ENCODE measurements at regions not wholly inside any gene's neighbourhood (a gene's known extent, or its start where the extent isn't known, plus 50 kb on each side); places are given as distances from the start of the nearest gene placed in this dataset.

- Histone ChIP-seq H3K4me2 (ENCODE audit: control insufficient read depth, extremely low read depth, insufficient read depth, low read depth, low read length) (no peak overlapping the region), H3K9ac (ENCODE audit: control insufficient read depth, extremely low read depth, insufficient read depth, low read length) (no peak overlapping the region), H4K20me1 (ENCODE audit: control insufficient read depth, extremely low read depth, insufficient read depth, low read length) (no peaks in the 10 kb centered on the region), H3K4me3 (ENCODE audit: control insufficient read depth in 2 of 3, extremely low read depth in 1 of 3, insufficient read depth in 2 of 3, low read depth in 1 of 3, low read length in 3 of 3) (no peak overlapping the region), H2AFZ (ENCODE audit: control insufficient read depth, low read length) (no peak overlapping the region), H3K9me1 (ENCODE audit: control insufficient read depth, extremely low read depth, insufficient read depth, low read length) (no peaks in the 10 kb centered on the region), H3K4me1 (ENCODE audit: control insufficient read depth, extremely low read depth, insufficient read depth, low read length) (no peaks in the 10 kb centered on the region), H3K27me3 (ENCODE audit: control insufficient read depth, extremely low read depth, insufficient read depth, low read length) (no peaks in the 10 kb centered on the region), H3K36me3 (ENCODE audit: control insufficient read depth in 2 of 2, extremely low read depth in 1 of 2, insufficient read depth in 2 of 2, low read length in 2 of 2) (no peaks in the 10 kb centered on the region), H3K27ac (ENCODE audit: control insufficient read depth, insufficient read depth, low read length) (no peak overlapping the region), H3K9me3 (ENCODE audit: control insufficient read depth, low read depth, low read length) (no peaks in the 10 kb centered on the region), H3K79me2 (ENCODE audit: control insufficient read depth, insufficient read depth, low read length) (no peaks in the 10 kb centered on the region)
- FAIRE-seq (no peak), DNase-seq (ENCODE audit: low read depth, low spot score) (no peak)
- no peak for TF ChIP-seq EZH2 (IDR thresholded peaks at IDR 0.05; ENCODE audit: low read length)
- TF ChIP-seq, protein P1, sequence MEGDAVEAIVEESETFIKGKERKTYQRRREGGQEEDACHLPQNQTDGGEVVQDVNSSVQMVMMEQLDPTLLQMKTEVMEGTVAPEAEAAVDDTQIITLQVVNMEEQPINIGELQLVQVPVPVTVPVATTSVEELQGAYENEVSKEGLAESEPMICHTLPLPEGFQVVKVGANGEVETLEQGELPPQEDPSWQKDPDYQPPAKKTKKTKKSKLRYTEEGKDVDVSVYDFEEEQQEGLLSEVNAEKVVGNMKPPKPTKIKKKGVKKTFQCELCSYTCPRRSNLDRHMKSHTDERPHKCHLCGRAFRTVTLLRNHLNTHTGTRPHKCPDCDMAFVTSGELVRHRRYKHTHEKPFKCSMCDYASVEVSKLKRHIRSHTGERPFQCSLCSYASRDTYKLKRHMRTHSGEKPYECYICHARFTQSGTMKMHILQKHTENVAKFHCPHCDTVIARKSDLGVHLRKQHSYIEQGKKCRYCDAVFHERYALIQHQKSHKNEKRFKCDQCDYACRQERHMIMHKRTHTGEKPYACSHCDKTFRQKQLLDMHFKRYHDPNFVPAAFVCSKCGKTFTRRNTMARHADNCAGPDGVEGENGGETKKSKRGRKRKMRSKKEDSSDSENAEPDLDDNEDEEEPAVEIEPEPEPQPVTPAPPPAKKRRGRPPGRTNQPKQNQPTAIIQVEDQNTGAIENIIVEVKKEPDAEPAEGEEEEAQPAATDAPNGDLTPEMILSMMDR (optimal IDR thresholded peaks at IDR 0.05 in 1 of 3, IDR thresholded peaks at IDR 0.05 in 1 of 3, conservative IDR thresholded peaks at IDR 0.05 in 1 of 3; ENCODE audit: extremely low read depth in 1 of 3, insufficient read depth in 2 of 3, low read length in 3 of 3), result no peak
- dilution Hi-C loops (cut with MboI; ENCODE audit: extremely low pct_ligation_motif_present, low sequenced_read_pairs), result no loop called here
Observed at GRCh38 chr10:83458611-83459010, 680.7 kb upstream of the GHITM start.

GRCh38 chr10:83459124-83459523 is 680.2 kb upstream of the GHITM start:
- Histone ChIP-seq H3K4me2 (ENCODE audit: control insufficient read depth, extremely low read depth, insufficient read depth, low read depth, low read length) (no peak overlapping the region), H3K9ac (ENCODE audit: control insufficient read depth, extremely low read depth, insufficient read depth, low read length) (no peak overlapping the region), H3K9me3 (ENCODE audit: control insufficient read depth, low read depth, low read length) (no peaks in the 10 kb centered on the region), H4K20me1 (ENCODE audit: control insufficient read depth, extremely low read depth, insufficient read depth, low read length) (no peaks in the 10 kb centered on the region), H3K4me3 (ENCODE audit: control insufficient read depth in 2 of 3, extremely low read depth in 1 of 3, insufficient read depth in 2 of 3, low read depth in 1 of 3, low read length in 3 of 3) (no peak overlapping the region), H3K79me2 (ENCODE audit: control insufficient read depth, insufficient read depth, low read length) (no peaks in the 10 kb centered on the region), H3K9me1 (ENCODE audit: control insufficient read depth, extremely low read depth, insufficient read depth, low read length) (no peaks in the 10 kb centered on the region), H3K27ac (ENCODE audit: control insufficient read depth, insufficient read depth, low read length) (no peak overlapping the region), H3K36me3 (ENCODE audit: control insufficient read depth in 2 of 2, extremely low read depth in 1 of 2, insufficient read depth in 2 of 2, low read length in 2 of 2) (no peaks in the 10 kb centered on the region), H3K27me3 (ENCODE audit: control insufficient read depth, extremely low read depth, insufficient read depth, low read length) (no peaks in the 10 kb centered on the region), H2AFZ (ENCODE audit: control insufficient read depth, low read length) (no peak overlapping the region), H3K4me1 (ENCODE audit: control insufficient read depth, extremely low read depth, insufficient read depth, low read length) (no peaks in the 10 kb centered on the region)
- no peak for DNase-seq (ENCODE audit: low read depth, low spot score)
- TF ChIP-seq EZH2 (IDR thresholded peaks at IDR 0.05; ENCODE audit: low read length), result no peak
- TF ChIP-seq, protein P1 (optimal IDR thresholded peaks at IDR 0.05 in 1 of 3, IDR thresholded peaks at IDR 0.05 in 1 of 3, conservative IDR thresholded peaks at IDR 0.05 in 1 of 3; ENCODE audit: extremely low read depth in 1 of 3, insufficient read depth in 2 of 3, low read length in 3 of 3), result no peak
- no peak for FAIRE-seq
- dilution Hi-C loops (cut with MboI; ENCODE audit: extremely low pct_ligation_motif_present, low sequenced_read_pairs), result no loop called here

Data from keratinocyte (primary cell).